Neutrophil (primary cell): ENCODE measurements at regions not wholly inside any gene's neighbourhood (a gene's known extent, or its start where the extent isn't known, plus 50 kb on each side); places are given as distances from the start of the nearest gene placed in this dataset.

Experiments used
- H3K27ac ChIP-seq: fragments of 200-600 bp; sonication (generic); 2 replicates; pipeline ENCODE4 v1.5.1; 2016; ENCODE audit warnings: mild to moderate bottlenecking, moderate library complexity
- H3K27me3 ChIP-seq: fragments of 200-600 bp; sonication (generic); 2 replicates; pipeline ENCODE4 v1.6.0; 2016; ENCODE audit warnings: mild to moderate bottlenecking
- H3K36me3 ChIP-seq: fragments of 200-600 bp; sonication (generic); 2 replicates; pipeline ENCODE4 v1.5.1; 2017
- H3K4me1 ChIP-seq, 2 experiments: fragments of 200-600 bp in 1 of 2; sonication (generic) in 1 of 2; 1 replicate in 1 of 2; 2 replicates in 1 of 2; pipeline versions ENCODE4 v1.5.1 to v1.6.1; 2013 to 2016; ENCODE audit warnings: low read depth in 1 of 2, low read length in 1 of 2, mild to moderate bottlenecking in 1 of 2, moderate library complexity in 1 of 2; ENCODE audit not compliant: control insufficient read depth in 1 of 2, insufficient read depth in 1 of 2
- H3K4me3 ChIP-seq, 2 experiments: fragments of 200-600 bp in 1 of 2; sonication (generic) in 1 of 2; 1 replicate in 1 of 2; 2 replicates in 1 of 2; pipeline ENCODE4 v1.5.1; 2013 to 2016; ENCODE audit warnings: low read depth in 1 of 2, low read length in 1 of 2, mild to moderate bottlenecking in 1 of 2, moderate library complexity in 1 of 2
- H3K9me3 ChIP-seq: fragments of 200-600 bp; sonication (generic); 2 replicates; pipeline ENCODE4 v1.5.1; 2016
- CTCF ChIP-seq: fragments of 200-600 bp; sonication (generic); IDR thresholded peaks from 2 replicates; pipeline ENCODE4 v1.5.1; 2016; ENCODE audit warnings: antibody characterized with exemption

DNA sequence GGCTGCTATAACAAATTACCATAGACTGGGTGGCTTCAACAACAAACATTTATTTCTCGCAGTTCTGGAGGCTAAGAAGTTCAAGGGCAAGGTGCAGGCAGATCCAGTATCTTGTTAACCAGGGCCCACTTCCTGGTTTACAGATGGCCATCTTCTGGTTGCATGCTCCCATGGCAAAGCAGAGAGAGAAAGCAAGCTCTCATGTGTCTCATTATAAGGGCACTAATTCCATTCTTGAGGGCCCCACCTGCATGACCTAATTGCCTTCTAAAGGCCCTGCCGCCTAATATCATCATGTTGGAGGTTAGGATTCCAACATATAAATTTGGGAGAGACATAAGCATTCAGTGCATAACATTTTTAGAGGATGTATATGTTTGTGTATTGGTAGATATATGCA lies 280.1 kb upstream of the TMPO start:
- no peaks in the 10 kb centered on the region for H3K9me3 ChIP-seq
- H3K36me3 ChIP-seq: no peaks in the 10 kb centered on the region
- no peak for TF ChIP-seq CTCF

DNA sequence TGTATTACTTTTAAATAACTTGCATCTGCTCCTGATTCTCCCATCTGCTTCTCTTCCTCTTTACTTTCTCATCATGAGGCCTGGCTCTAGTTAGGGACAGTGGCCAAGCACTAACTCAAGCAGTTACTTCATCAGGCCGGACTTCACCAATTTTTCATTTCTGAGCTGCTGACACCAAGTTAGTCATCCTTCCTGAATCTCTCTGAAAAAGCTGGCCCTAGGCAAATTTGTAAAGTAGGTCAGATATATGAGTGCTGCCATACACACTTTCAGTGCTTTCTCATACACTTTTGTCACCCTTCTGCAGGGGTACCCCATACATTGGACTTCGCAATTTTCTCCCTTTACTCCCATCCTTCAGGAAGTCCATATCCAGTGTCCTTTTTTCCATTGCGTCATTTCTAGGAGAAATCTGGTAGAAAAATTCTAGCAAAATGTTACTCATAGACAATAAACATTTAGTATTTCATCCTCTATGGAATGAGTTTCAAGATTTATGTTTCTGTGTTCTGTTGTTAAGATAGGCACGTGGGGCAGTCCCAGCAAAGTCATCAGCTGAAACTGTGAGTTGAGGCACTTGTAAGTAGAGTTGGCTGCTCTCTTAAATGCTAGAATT lies 276.8 kb upstream of the TMPO start:
- TF ChIP-seq CTCF: no peak
- Histone ChIP-seq H3K4me1 (no peaks in the 10 kb centered on the region), H3K4me3 (no peak overlapping the region), H3K27me3 (no peaks in the 10 kb centered on the region), H3K9me3 (no peaks in the 10 kb centered on the region), H3K36me3 (no peaks in the 10 kb centered on the region), H3K27ac (no peak overlapping the region)

More for the DNA sequence above, 280.1 kb upstream of the TMPO start:
- no peaks in the 10 kb centered on the region for H3K4me1 ChIP-seq
- no peak overlapping the region for H3K4me3 ChIP-seq
- H3K27me3 ChIP-seq: no peaks in the 10 kb centered on the region
- no peak overlapping the region for H3K27ac ChIP-seq

- H3K9me3 ChIP-seq: no peaks in the 10 kb centered on the region
- H3K36me3 ChIP-seq: no peaks in the 10 kb centered on the region
- no peak for TF ChIP-seq CTCF
- H3K4me3 ChIP-seq: no peak overlapping the region
- no peak overlapping the region for H3K27ac ChIP-seq
- no peaks in the 10 kb centered on the region for H3K27me3 ChIP-seq
- no peaks in the 10 kb centered on the region for H3K4me1 ChIP-seq
Measured at GRCh38 chr12:98243190-98243589, 272.2 kb upstream of the TMPO start.

DNA sequence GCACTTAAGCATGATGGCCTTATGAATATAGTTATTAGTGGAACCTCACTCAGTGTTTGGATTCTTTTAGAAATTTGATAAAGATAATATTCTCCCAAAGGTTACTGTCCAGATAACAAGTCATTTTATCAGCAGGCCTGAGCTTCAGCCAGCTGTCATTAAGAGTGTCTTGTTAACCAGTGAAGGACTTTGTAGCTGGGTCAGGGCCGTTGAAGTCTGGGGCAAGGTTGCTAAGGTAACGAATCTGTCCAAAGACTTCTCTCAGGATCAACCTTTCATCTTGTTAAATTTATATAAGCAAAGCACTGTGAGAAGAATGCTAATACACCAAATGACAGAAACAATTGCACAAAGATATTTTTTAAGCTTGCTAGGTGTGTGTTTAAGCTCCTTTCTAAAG lies 271.3 kb upstream of the TMPO start:
- no peaks in the 10 kb centered on the region for H3K9me3 ChIP-seq
- H3K36me3 ChIP-seq: no peaks in the 10 kb centered on the region
- no peak overlapping the region for H3K4me3 ChIP-seq
- no peaks in the 10 kb centered on the region for H3K4me1 ChIP-seq
- no peak overlapping the region for H3K27ac ChIP-seq
- H3K27me3 ChIP-seq: no peaks in the 10 kb centered on the region
- no peak for TF ChIP-seq CTCF

DNA sequence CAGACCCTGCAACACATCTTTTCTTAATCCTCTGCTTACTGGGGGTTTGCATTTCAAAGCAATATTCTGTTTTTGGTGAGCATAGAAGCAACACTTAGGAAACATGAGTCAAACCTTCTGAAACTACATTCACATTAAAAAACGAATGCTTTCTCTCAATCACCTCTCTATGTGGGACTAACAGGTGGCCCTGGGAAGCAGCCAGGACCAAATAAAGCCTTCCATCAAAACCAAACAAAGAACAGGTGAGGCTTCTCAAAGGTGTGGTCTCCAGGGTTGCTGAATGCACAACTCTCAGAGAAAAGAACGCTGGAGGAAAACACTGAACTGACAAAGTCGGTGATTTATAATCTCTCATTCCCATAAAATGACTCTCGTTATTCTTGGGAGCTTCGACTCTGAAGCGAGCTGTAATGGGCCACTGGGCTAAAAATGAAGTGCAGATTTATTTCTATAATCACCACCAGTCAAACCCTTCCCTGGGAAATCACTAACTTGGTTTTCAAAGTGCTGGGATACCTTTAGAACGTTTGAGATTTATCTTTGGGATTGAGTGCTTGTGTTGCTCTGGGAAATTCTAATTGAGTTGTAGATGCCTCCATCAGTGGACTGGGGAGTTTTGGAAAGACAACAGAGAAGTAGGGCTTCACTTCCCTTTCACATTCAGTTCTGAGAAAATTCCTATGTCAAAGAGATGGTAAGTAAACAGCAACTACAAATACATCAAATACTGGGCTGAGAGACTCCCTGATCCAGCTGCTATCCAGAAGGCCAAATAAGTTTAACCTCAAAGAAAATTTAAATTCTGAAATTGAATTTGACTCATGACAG lies 262.0 kb upstream of the TMPO start:
- Histone ChIP-seq H3K27me3 (no peaks in the 10 kb centered on the region), H3K36me3 (no peaks in the 10 kb centered on the region), H3K27ac (no peak overlapping the region), H3K9me3 (no peaks in the 10 kb centered on the region), H3K4me3 (no peak overlapping the region), H3K4me1 (no peaks in the 10 kb centered on the region)
- no peak for TF ChIP-seq CTCF
